ENCODE measurements at regions not wholly inside any gene's neighbourhood (a gene's known extent, or its start where the extent isn't known, plus 50 kb on each side); places are given as distances from the start of the nearest gene placed in this dataset.

GRCh38 chr19:28396287-28396831 is 816.6 kb downstream of the UQCRFS1 start:
- TF ChIP-seq, protein P1, sequence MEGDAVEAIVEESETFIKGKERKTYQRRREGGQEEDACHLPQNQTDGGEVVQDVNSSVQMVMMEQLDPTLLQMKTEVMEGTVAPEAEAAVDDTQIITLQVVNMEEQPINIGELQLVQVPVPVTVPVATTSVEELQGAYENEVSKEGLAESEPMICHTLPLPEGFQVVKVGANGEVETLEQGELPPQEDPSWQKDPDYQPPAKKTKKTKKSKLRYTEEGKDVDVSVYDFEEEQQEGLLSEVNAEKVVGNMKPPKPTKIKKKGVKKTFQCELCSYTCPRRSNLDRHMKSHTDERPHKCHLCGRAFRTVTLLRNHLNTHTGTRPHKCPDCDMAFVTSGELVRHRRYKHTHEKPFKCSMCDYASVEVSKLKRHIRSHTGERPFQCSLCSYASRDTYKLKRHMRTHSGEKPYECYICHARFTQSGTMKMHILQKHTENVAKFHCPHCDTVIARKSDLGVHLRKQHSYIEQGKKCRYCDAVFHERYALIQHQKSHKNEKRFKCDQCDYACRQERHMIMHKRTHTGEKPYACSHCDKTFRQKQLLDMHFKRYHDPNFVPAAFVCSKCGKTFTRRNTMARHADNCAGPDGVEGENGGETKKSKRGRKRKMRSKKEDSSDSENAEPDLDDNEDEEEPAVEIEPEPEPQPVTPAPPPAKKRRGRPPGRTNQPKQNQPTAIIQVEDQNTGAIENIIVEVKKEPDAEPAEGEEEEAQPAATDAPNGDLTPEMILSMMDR (IDR thresholded peaks at IDR 0.05; ENCODE audit: low read depth, low read length): no peak
- no peak overlapping the region for H3K4me3 ChIP-seq (replicated peaks in 1 of 2; ENCODE audit: low read depth in 2 of 2, low read length in 2 of 2)
- no peak for DNase-seq (ENCODE audit: low read depth in 2 of 2)

DNA sequence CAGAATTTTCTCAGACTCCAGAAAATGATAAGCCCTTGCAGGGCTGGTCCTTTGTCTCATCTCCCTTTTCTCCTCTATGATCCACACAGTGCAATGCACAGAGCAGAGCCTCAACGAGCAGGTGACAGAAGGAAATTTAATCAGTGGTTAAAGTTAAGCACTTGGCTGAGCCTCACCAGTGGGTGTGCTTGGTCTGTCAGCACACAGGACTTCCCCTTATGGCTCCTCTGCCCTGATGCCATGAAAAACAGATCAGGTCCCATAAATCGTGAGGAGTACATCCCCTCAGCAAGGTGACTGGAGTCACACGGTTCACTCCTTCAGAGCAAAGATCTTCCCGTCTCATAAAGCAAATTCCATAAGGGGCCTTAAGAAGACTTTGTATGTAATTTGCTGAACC is 818.2 kb downstream of the UQCRFS1 start:
- DNase-seq (ENCODE audit: low read depth in 2 of 2): no peak
- TF ChIP-seq, protein P1 (IDR thresholded peaks at IDR 0.05; ENCODE audit: low read depth, low read length): no peak
- H3K4me3 ChIP-seq (replicated peaks in 1 of 2; ENCODE audit: low read depth in 2 of 2, low read length in 2 of 2): no peak overlapping the region

- DNase-seq (ENCODE audit: low read depth in 2 of 2): no peak
- no peak overlapping the region for H3K4me3 ChIP-seq (replicated peaks in 1 of 2; ENCODE audit: low read depth in 2 of 2, low read length in 2 of 2)
- TF ChIP-seq, protein P1 (IDR thresholded peaks at IDR 0.05; ENCODE audit: low read depth, low read length): no peak
Observed at GRCh38 chr19:28393574-28394336, 819.2 kb downstream of the UQCRFS1 start.

GRCh38 chr19:28388988-28389387 is 824.0 kb downstream of the UQCRFS1 start:
- TF ChIP-seq, protein P1 (IDR thresholded peaks at IDR 0.05; ENCODE audit: low read depth, low read length): no peak
- no peak overlapping the region for H3K4me3 ChIP-seq (replicated peaks in 1 of 2; ENCODE audit: low read depth in 2 of 2, low read length in 2 of 2)
- no peak for DNase-seq (ENCODE audit: low read depth in 2 of 2)

DNA sequence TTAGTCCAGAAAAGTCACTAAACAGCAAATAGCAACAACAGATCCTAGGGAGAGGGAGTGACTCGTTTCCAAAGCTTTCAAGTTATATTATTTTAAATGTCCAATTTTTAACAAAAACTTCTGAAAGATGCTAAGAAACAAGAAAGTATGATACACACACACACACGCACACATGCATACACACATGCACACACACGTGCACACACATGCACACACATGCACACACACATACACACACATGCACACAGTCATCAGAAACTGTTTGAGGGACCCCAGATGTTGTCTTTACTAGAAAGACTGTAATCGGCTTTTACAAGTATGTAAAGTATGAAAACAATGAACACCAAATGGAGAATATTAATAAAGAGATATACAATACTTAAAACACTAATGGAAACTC is 825.4 kb downstream of the UQCRFS1 start:
- DNase-seq (ENCODE audit: low read depth in 2 of 2): no peak
- no peak overlapping the region for H3K4me3 ChIP-seq (replicated peaks in 1 of 2; ENCODE audit: low read depth in 2 of 2, low read length in 2 of 2)
- TF ChIP-seq, protein P1 (IDR thresholded peaks at IDR 0.05; ENCODE audit: low read depth, low read length): no peak

- no peak for DNase-seq (ENCODE audit: low read depth in 2 of 2)
- TF ChIP-seq, protein P1 (IDR thresholded peaks at IDR 0.05; ENCODE audit: low read depth, low read length): no peak
- no peak overlapping the region for H3K4me3 ChIP-seq (replicated peaks in 1 of 2; ENCODE audit: low read depth in 2 of 2, low read length in 2 of 2)
Observed at GRCh38 chr19:28386470-28386869, 826.5 kb downstream of the UQCRFS1 start.

Data from cardiac fibroblast (primary cell).